Thyroid gland (tissue), 4 donors: ENCODE measurements at regions not wholly inside any gene's neighbourhood (a gene's known extent, or its start where the extent isn't known, plus 50 kb on each side); places are given as distances from the start of the nearest gene placed in this dataset.

Experiments used
- POLR2A ChIP-seq, 2 donors: fragments of 450-650 bp; IDR thresholded peaks; one replicate each; pipeline ENCODE4 v1.6.1; 2017; ENCODE audit warnings: antibody characterized with exemption in 2 of 2, mild to moderate bottlenecking in 2 of 2, moderate library complexity in 1 of 2
- TF ChIP-seq, protein P1 (sequence below), 6 experiments: fragments of 200-600 bp in 3 of 6; fragments of 450-650 bp in 3 of 6; sonication (generic) in 3 of 6; IDR thresholded peaks; one replicate each; pipeline ENCODE4 v1.5.1; 2016 to 2019; ENCODE audit warnings: antibody characterized with exemption in 6 of 6, mild to moderate bottlenecking in 2 of 6, inconsistent platforms in 1 of 6, moderate library complexity in 1 of 6

DNA sequence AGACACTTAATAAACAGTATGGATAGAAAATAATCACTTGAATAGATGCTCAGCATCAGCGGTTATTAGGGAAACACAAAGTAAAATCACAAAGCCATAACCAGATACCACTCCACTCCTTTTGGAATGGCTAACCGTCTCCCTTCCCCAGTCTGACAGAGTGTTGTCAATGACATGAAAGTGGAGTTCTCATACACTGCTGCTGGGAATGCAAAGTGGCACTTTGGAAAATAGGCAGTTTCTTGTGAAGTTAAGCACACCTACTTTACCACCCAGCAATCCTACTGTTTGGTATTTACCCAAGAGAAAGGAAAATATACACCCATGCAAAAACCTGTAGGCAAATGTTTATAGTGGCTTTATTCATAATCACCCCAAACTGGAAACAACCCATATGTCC, 81.0 kb upstream of the KLHL25 start:
- TF ChIP-seq, protein P1, sequence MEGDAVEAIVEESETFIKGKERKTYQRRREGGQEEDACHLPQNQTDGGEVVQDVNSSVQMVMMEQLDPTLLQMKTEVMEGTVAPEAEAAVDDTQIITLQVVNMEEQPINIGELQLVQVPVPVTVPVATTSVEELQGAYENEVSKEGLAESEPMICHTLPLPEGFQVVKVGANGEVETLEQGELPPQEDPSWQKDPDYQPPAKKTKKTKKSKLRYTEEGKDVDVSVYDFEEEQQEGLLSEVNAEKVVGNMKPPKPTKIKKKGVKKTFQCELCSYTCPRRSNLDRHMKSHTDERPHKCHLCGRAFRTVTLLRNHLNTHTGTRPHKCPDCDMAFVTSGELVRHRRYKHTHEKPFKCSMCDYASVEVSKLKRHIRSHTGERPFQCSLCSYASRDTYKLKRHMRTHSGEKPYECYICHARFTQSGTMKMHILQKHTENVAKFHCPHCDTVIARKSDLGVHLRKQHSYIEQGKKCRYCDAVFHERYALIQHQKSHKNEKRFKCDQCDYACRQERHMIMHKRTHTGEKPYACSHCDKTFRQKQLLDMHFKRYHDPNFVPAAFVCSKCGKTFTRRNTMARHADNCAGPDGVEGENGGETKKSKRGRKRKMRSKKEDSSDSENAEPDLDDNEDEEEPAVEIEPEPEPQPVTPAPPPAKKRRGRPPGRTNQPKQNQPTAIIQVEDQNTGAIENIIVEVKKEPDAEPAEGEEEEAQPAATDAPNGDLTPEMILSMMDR (IDR thresholded peaks at IDR 0.05) = no peak
- no peak for TF ChIP-seq POLR2A (IDR thresholded peaks at IDR 0.05)
